ENCODE measurements at regions not wholly inside any gene's neighbourhood (a gene's known extent, or its start where the extent isn't known, plus 50 kb on each side); places are given as distances from the start of the nearest gene placed in this dataset.

DNA sequence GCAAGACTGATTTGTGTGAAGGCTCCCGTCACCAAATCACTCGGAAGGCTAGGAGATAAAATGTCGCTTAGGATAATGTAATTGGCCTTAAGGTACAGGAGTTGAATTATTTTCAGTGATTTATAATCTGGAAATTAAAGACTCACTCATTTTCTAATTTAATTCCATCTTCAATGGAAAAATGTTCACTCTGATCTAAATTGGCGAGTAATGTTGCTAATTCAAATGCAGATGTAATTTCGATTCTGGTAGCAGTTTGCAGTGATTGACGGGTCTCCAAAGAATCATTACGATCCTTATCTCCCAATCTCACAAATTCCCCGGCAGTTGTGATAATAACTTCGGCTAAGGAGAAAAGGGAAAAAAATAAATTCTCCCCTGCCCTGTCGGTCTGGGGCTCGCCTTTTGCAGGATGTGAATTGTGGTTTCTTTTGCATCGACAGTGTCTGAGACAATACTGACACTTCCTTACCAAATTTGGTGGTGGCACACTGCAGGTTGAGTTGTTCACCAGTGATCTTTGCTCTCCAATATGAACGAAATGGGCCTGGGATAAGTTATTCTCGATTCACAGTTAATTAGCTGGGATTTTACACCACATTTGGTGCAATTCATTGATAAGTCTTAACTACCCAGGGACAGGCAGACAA lies 215.1 kb upstream of the GPR26 start:
- CTCF ChIA-PET: interaction anchor here (0.6 kb wide), 2 partner anchors 16 to 391 kb away, joined by 3 read pairs; no protein-coding TSS in a partner anchor
- no peak for TF ChIP-seq ZBTB8A (tag by site-specific recombination; IDR thresholded peaks at IDR 0.05)
- no peak for TF ChIP-seq ZNF140 (tag by site-specific recombination; IDR thresholded peaks at IDR 0.05)
- TF ChIP-seq, protein P1, sequence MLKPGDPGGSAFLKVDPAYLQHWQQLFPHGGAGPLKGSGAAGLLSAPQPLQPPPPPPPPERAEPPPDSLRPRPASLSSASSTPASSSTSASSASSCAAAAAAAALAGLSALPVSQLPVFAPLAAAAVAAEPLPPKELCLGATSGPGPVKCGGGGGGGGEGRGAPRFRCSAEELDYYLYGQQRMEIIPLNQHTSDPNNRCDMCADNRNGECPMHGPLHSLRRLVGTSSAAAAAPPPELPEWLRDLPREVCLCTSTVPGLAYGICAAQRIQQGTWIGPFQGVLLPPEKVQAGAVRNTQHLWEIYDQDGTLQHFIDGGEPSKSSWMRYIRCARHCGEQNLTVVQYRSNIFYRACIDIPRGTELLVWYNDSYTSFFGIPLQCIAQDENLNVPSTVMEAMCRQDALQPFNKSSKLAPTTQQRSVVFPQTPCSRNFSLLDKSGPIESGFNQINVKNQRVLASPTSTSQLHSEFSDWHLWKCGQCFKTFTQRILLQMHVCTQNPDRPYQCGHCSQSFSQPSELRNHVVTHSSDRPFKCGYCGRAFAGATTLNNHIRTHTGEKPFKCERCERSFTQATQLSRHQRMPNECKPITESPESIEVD (tag by site-specific recombination; IDR thresholded peaks at IDR 0.05): no peak
- no peak for TF ChIP-seq KLF9 (tag by site-specific recombination; IDR thresholded peaks at IDR 0.05; ENCODE audit: low read depth)
- TF ChIP-seq ZNF266 (tag by site-specific recombination; IDR thresholded peaks at IDR 0.05; ENCODE audit: low read depth): no peak
- TF ChIP-seq SP3 (tag by site-specific recombination; IDR thresholded peaks at IDR 0.05): no peak
- TF ChIP-seq, protein P2, sequence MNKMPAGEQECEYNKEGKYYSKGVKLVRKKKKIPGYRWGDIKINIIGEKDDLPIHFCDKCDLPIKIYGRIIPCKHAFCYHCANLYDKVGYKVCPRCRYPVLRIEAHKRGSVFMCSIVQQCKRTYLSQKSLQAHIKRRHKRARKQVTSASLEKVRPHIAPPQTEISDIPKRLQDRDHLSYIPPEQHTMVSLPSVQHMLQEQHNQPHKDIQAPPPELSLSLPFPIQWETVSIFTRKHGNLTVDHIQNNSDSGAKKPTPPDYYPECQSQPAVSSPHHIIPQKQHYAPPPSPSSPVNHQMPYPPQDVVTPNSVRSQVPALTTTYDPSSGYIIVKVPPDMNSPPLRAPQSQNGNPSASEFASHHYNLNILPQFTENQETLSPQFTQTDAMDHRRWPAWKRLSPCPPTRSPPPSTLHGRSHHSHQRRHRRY (tag by site-specific recombination; IDR thresholded peaks at IDR 0.05): no peak
- TF ChIP-seq ZNF513 (tag by site-specific recombination; IDR thresholded peaks at IDR 0.05): no peak
- TF ChIP-seq ZNF366 (tag by site-specific recombination; conservative IDR thresholded peaks at IDR 0.05): no peak
- no peak for TF ChIP-seq ZNF670 (tag by site-specific recombination; IDR thresholded peaks at IDR 0.05; ENCODE audit: low read depth)
- no peak overlapping the region for H3K27ac ChIP-seq (ENCODE audit: extremely low read depth, low read depth, low read length)
- H3K4me1 ChIP-seq (ENCODE audit: control insufficient read depth, insufficient read depth, low read length): no peaks in the 10 kb centered on the region
- H3K9me3 ChIP-seq (ENCODE audit: control insufficient read depth, insufficient read depth, low read depth, low read length): no peaks in the 10 kb centered on the region
- no peak overlapping the region for H3K4me3 ChIP-seq (ENCODE audit: low read depth, low read length)
- POLR2A ChIA-PET: no interaction called here
- H3K36me3 ChIP-seq (ENCODE audit: control insufficient read depth in 2 of 2, insufficient read depth in 1 of 2, low read length in 2 of 2): no peaks in the 10 kb centered on the region

GRCh38 chr10:123451618-123452245 lies 214.4 kb upstream of the GPR26 start:
- ChIA-PET POLR2A (no interaction called here), CTCF (interaction anchor here (0.6 to 0.8 kb wide), 2 partner anchors 12 to 16 kb away, joined by 3 read pairs; no protein-coding TSS in a partner anchor)
- H3K9me3 ChIP-seq (ENCODE audit: control insufficient read depth, insufficient read depth, low read depth, low read length): no peaks in the 10 kb centered on the region
- TF ChIP-seq ZNF140 (tag by site-specific recombination; IDR thresholded peaks at IDR 0.05) (no peak), YY2 (tag by site-specific recombination; IDR thresholded peaks at IDR 0.05) (no peak), OSR2 (tag by site-specific recombination; IDR thresholded peaks at IDR 0.05) (no peak), ZBTB8A (tag by site-specific recombination; IDR thresholded peaks at IDR 0.05) (no peak), ZNF707 (tag by site-specific recombination; IDR thresholded peaks at IDR 0.05) (no peak), GFI1B (tag by site-specific recombination; IDR thresholded peaks at IDR 0.05) (no peak), ZNF214 (tag by site-specific recombination; IDR thresholded peaks at IDR 0.05; ENCODE audit: borderline replicate concordance) (no peak), ZNF19 (tag by site-specific recombination; IDR thresholded peaks at IDR 0.05; ENCODE audit: low read depth) (no peak), ZNF596 (tag by site-specific recombination; IDR thresholded peaks at IDR 0.05) (no peak), ZNF843 (tag by site-specific recombination; IDR thresholded peaks at IDR 0.05) (no peak), ZNF677 (tag by site-specific recombination; IDR thresholded peaks at IDR 0.05) (no peak), ZNF555 (tag by site-specific recombination; conservative IDR thresholded peaks at IDR 0.05) (no peak), ZFP37 (tag by site-specific recombination; IDR thresholded peaks at IDR 0.05) (no peak), KLF8 (tag by site-specific recombination; IDR thresholded peaks at IDR 0.05) (no peak)
- TF ChIP-seq, protein P3, sequence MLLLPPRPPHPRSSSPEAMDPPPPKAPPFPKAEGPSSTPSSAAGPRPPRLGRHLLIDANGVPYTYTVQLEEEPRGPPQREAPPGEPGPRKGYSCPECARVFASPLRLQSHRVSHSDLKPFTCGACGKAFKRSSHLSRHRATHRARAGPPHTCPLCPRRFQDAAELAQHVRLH (tag by site-specific recombination; IDR thresholded peaks at IDR 0.05): no peak
- H3K36me3 ChIP-seq (ENCODE audit: control insufficient read depth in 2 of 2, insufficient read depth in 1 of 2, low read length in 2 of 2): no peaks in the 10 kb centered on the region
- no peak overlapping the region for H3K27ac ChIP-seq (ENCODE audit: extremely low read depth, low read depth, low read length)
- no peak overlapping the region for H3K4me3 ChIP-seq (ENCODE audit: low read depth, low read length)
- H3K4me1 ChIP-seq (ENCODE audit: control insufficient read depth, insufficient read depth, low read length): no peaks in the 10 kb centered on the region

Measured in HEK293 (cell line).